ENCODE measurements at regions not wholly inside any gene's neighbourhood (a gene's known extent, or its start where the extent isn't known, plus 50 kb on each side); places are given as distances from the start of the nearest gene placed in this dataset.

- 59% methylated on average over 3 of the region's 3 CpGs; no CpG with 5 or more reads in 1 of the 2 experiments for WGBS, 2 experiments (ENCODE audit: extremely low coverage in 1 of 2, insufficient coverage in 1 of 2, insufficient read length in 1 of 2, insufficient replicate concordance in 2 of 2, low coverage in 1 of 2, low lambda C conversion rate in 2 of 2, missing lambda C conversion rate in 1 of 2)
- no peak for TF ChIP-seq GTF2F1 (IDR thresholded peaks at IDR 0.05; ENCODE audit: borderline replicate concordance, low read depth, low read length)
- no peak for TF ChIP-seq KDM1A (IDR thresholded peaks at IDR 0.05; ENCODE audit: borderline replicate concordance, low read length)
- no peak for TF ChIP-seq KDM5A (IDR thresholded peaks at IDR 0.05; ENCODE audit: low read length)
- no peak for TF ChIP-seq TCF12 (IDR thresholded peaks at IDR 0.05; ENCODE audit: low read depth, low read length)
- no peak for TF ChIP-seq CBX8 (IDR thresholded peaks at IDR 0.05; ENCODE audit: borderline replicate concordance, low read depth, low read length)
- TF ChIP-seq NANOG (IDR thresholded peaks at IDR 0.05; ENCODE audit: insufficient read depth, low read depth, low read length, poor library complexity, severe bottlenecking) = no peak
- no peak for TF ChIP-seq SIX5 (IDR thresholded peaks at IDR 0.05; ENCODE audit: low read depth, low read length)
- TF ChIP-seq KDM4A (IDR thresholded peaks at IDR 0.05; ENCODE audit: low read depth, low read length, severe bottlenecking) = no peak
- no peak for TF ChIP-seq YY1 (IDR thresholded peaks at IDR 0.05; ENCODE audit: low read depth, low read length)
- TF ChIP-seq PHF8 (conservative IDR thresholded peaks at IDR 0.05; ENCODE audit: low read depth, low read length) = no peak
- TF ChIP-seq HDAC6 (IDR thresholded peaks at IDR 0.05; ENCODE audit: low read depth, low read length) = no peak
- TF ChIP-seq SIN3A (conservative IDR thresholded peaks at IDR 0.05 in 1 of 2, IDR thresholded peaks at IDR 0.05 in 1 of 2; ENCODE audit: low read depth in 1 of 2, low read length in 2 of 2) = no peak
- no peak for TF ChIP-seq ZNF274 (IDR thresholded peaks at IDR 0.05; ENCODE audit: borderline replicate concordance, extremely low read depth, low read length)
- no peak for TF ChIP-seq CEBPB (IDR thresholded peaks at IDR 0.05; ENCODE audit: low read depth, low read length)
- no peak for TF ChIP-seq SP2 (IDR thresholded peaks at IDR 0.05; ENCODE audit: low read length)
- TF ChIP-seq MAX (IDR thresholded peaks at IDR 0.05) = no peak
These were observed 60.6 kb upstream of the S1PR3 start for GRCh38 chr9:88930716-88931115.

More at GRCh38 chr9:88930716-88931115, 60.6 kb upstream of the S1PR3 start:
- Histone ChIP-seq H2BK120ac (replicated peaks; ENCODE audit: low read depth, low read length) (no peak overlapping the region), H2AFZ (ENCODE audit: low read length) (no peak overlapping the region), H3K4ac (replicated peaks; ENCODE audit: insufficient read length, low read depth, low read length) (no peak overlapping the region), H3K4me1 (replicated peaks in 1 of 4; ENCODE audit: control insufficient read depth in 3 of 4, insufficient read depth in 4 of 4, low read length in 3 of 4) (no peaks in the 10 kb centered on the region), H3K23ac (ENCODE audit: insufficient read length) (no peak overlapping the region), H3K4me3 (ENCODE audit: extremely low read depth in 1 of 4, insufficient read depth in 2 of 4, low read depth in 3 of 4, low read length in 4 of 4) (no peak overlapping the region), H3K18ac (ENCODE audit: extremely low read depth, low read length) (no peak overlapping the region), H2BK15ac (ENCODE audit: low read length) (no peak overlapping the region), H4K5ac (ENCODE audit: insufficient read length, low read depth, low read length) (no peak overlapping the region), H2BK12ac (ENCODE audit: low read depth, low read length) (no peak overlapping the region), H3K9ac (replicated peaks in 1 of 4; ENCODE audit: extremely low read depth in 1 of 4, low read depth in 3 of 4, low read length in 3 of 4) (no peak overlapping the region), H3K4me2 (ENCODE audit: insufficient read depth in 1 of 2, low read depth in 2 of 2, low read length in 2 of 2) (no peak overlapping the region), H3K27me3 (replicated peaks in 1 of 4; ENCODE audit: control insufficient read depth in 3 of 4, extremely low read depth in 1 of 4, insufficient read depth in 3 of 4, low read length in 3 of 4) (no peaks in the 10 kb centered on the region), H4K8ac (ENCODE audit: extremely low read depth, insufficient read depth, low read length) (no peak overlapping the region), H2BK20ac (ENCODE audit: low read length) (no peak overlapping the region), H3K79me2 (ENCODE audit: control insufficient read depth in 1 of 2, insufficient read depth in 2 of 2, low read length in 2 of 2) (no peaks in the 10 kb centered on the region), H2AK5ac (ENCODE audit: low read depth, low read length) (no peak overlapping the region), H3K27ac (ENCODE audit: low read depth, low read length) (no peak overlapping the region), H3K56ac (replicated peaks; ENCODE audit: insufficient read length, low read depth, low read length) (no peak overlapping the region), H3K23me2 (ENCODE audit: low read depth, low read length) (no peaks in the 10 kb centered on the region), H4K91ac (replicated peaks; ENCODE audit: insufficient read length, low read length) (no peak overlapping the region), H3K36me3 (ENCODE audit: control insufficient read depth in 2 of 4, insufficient read depth in 4 of 4, low read length in 3 of 4) (no peaks in the 10 kb centered on the region), H4K20me1 (replicated peaks in 1 of 2; ENCODE audit: control insufficient read depth in 1 of 2, insufficient read depth in 2 of 2, low read length in 2 of 2) (no peaks in the 10 kb centered on the region), H3K9me3 (ENCODE audit: insufficient read depth in 2 of 2, low read depth in 1 of 2, low read length in 1 of 2) (no peaks in the 10 kb centered on the region), H2BK5ac (ENCODE audit: low read depth, low read length) (no peak overlapping the region), H3K79me1 (ENCODE audit: low read depth, low read length) (no peaks in the 10 kb centered on the region), H3K14ac (ENCODE audit: insufficient read length) (no peak overlapping the region)
- CTCF ChIA-PET (ENCODE audit: partially characterized antibody) = interaction anchor here (2.1 kb wide), 1 partner anchor 15 kb away, joined by 5 read pairs; no protein-coding TSS in a partner anchor
- POLR2A ChIA-PET (ENCODE audit: partially characterized antibody) = no interaction called here
- DNase-seq (ENCODE audit: low read depth in 1 of 2, low spot score in 2 of 2) (no peak), FAIRE-seq (no peak)

All from H1 (cell line).